Astrocyte (in vitro differentiated cells and primary cell): ENCODE measurements at regions not wholly inside any gene's neighbourhood (a gene's known extent, or its start where the extent isn't known, plus 50 kb on each side); places are given as distances from the start of the nearest gene placed in this dataset.

Source experiments
- CTCF ChIP-seq: IDR thresholded peaks from 2 replicates; pipeline ENCODE4 v1.5.1; 2011; ENCODE audit warnings: low read depth, mild to moderate bottlenecking, inconsistent platforms, low read length, moderate library complexity; ENCODE audit not compliant: insufficient read depth
- EZH2 ChIP-seq: IDR thresholded peaks from 2 replicates; pipeline ENCODE4 v1.6.1; 2012; ENCODE audit warnings: mild to moderate bottlenecking, low read length, inconsistent platforms; ENCODE audit not compliant: insufficient read depth

GRCh38 chr4:38424151-38424871, 239.7 kb upstream of the KLF3 start:
- TF ChIP-seq CTCF (no peak), EZH2 (no peak)
